ENCODE measurements at regions not wholly inside any gene's neighbourhood (a gene's known extent, or its start where the extent isn't known, plus 50 kb on each side); places are given as distances from the start of the nearest gene placed in this dataset.
"Not testable (repeated sequence)": the region's sequence is repeated elsewhere in the genome, so short reads cannot be mapped to it uniquely, and the experiment has no call there.

DNA sequence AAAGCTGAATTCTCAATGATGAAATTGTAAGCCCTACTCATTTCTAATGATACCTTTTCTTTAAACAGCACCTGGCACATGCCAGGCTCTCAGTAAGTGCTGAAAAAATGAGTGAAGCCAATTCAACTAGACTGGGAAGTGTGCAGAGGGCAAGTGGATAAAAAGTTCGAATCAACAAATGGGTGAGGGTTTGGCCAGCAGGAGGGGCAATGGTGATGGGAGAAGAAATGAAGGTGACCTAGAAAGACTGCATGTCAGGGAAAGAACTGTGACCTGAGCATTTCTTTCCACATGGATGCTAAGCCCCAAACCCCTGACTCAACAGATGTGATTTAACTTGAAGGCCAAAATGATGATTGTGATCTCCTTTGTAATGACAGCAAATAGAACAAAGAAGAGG is 54.6 kb downstream of the DKK1 start:
- no peak overlapping the region for H3K4me3 ChIP-seq (ENCODE audit: low read depth, low read length)
- ATAC-seq (ENCODE audit: low read depth in 2 of 2) (no peak), DNase-seq (no peak)
- H3K27ac ChIP-seq (ENCODE audit: insufficient read depth, low read length, poor library complexity, severe bottlenecking), result no peak overlapping the region
- no peaks in the 10 kb centered on the region for H3K27me3 ChIP-seq (ENCODE audit: control insufficient read depth, insufficient read depth, low read length)
- no peaks in the 10 kb centered on the region for H3K4me1 ChIP-seq (ENCODE audit: control insufficient read depth, insufficient read depth, low read length, poor library complexity, severe bottlenecking)
- H3K36me3 Mint-ChIP-seq, result no peaks in the 10 kb centered on the region
- peaks cover 0 to 18% (median 11%) of the 10 kb centered on the region in 7 donors for H3K9me3 Mint-ChIP-seq
- H3K27ac Mint-ChIP-seq, result no peak overlapping the region
- H3K27me3 Mint-ChIP-seq, result no peaks in the 10 kb centered on the region
- H3K4me3 Mint-ChIP-seq, result no peak overlapping the region
- no peaks in the 10 kb centered on the region for H3K36me3 ChIP-seq (ENCODE audit: control insufficient read depth, insufficient read depth, low read length)
- no peaks in the 10 kb centered on the region for H3K4me1 Mint-ChIP-seq
- H3K9me3 ChIP-seq (ENCODE audit: control insufficient read depth in 2 of 2, low read length in 2 of 2), result no peaks in the 10 kb centered on the region

DNA sequence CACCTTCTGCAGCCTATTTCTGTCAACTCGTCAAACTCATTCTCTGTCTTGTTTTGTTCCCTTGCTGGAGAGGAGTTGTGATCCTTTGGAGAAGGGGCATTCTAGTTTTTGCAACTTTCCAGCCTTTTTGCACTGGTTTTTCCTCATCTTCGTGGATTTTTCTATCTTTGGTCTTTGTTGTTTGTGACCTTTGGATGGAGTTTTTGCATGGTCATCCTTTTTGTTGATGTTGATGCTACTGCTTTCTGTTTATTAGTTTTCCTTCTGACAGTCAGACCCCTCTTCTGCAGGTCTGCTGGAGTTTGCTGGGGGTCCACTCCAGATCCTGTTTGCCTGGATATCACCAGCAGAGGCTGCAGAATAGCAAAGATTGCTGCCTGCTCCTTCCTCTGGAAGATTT is 60.1 kb downstream of the DKK1 start:
- not testable (repeated sequence) for DNase-seq; H3K27me3 ChIP-seq (ENCODE audit: control insufficient read depth, insufficient read depth, low read length); H3K4me1 Mint-ChIP-seq; H3K27ac Mint-ChIP-seq; H3K27me3 Mint-ChIP-seq; H3K4me3 ChIP-seq (ENCODE audit: low read depth, low read length); H3K36me3 ChIP-seq (ENCODE audit: control insufficient read depth, insufficient read depth, low read length); H3K4me1 ChIP-seq (ENCODE audit: control insufficient read depth, insufficient read depth, low read length, poor library complexity, severe bottlenecking); H3K36me3 Mint-ChIP-seq; H3K4me3 Mint-ChIP-seq; H3K27ac ChIP-seq (ENCODE audit: insufficient read depth, low read length, poor library complexity, severe bottlenecking); ATAC-seq (ENCODE audit: low read depth in 2 of 2); H3K9me3 ChIP-seq (ENCODE audit: control insufficient read depth in 2 of 2, low read length in 2 of 2)
- peaks cover 0 to 19% (median 11%) of the 10 kb centered on the region in 7 donors for H3K9me3 Mint-ChIP-seq

DNA sequence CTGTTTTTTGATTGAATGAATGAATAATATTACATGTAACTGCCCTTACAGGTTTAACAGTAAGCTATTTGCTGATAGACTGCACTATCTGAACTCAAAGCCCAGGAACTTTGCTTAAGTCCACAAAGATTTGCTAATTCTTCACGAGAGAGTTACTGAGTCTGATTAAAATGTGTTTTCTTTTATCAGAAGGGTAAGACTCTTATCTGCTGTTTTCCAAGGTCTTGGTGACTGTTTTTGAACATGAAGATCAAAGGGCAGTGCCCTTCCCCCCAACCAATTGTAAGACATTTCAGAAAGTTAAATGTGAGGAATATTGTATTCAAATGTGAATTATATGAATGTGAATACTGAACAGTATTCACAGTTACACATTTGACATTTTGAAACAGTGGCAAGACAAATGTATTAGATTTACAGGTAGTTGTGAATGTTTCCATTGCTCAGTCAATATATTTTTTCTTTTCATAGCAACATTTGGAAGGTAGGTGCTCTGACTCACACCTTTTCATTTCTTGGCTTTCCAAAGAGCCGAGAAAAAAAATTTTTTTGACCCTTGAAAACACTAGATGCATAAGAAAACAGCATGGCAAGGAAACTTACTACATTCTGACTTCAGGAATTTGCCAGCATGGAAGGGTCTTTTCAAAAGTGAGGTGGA is 62.7 kb downstream of the DKK1 start:
- Mint-ChIP-seq H3K27ac (no peak overlapping the region), H3K4me3 (no peak overlapping the region), H3K36me3 (no peaks in the 10 kb centered on the region), H3K4me1 (no peaks in the 10 kb centered on the region), H3K27me3 (no peaks in the 10 kb centered on the region), H3K9me3 (peaks cover 0 to 21% (median 12%) of the 10 kb centered on the region in 7 donors)
- DNase-seq (no peak), ATAC-seq (ENCODE audit: low read depth in 2 of 2) (no peak)
- Histone ChIP-seq H3K27ac (ENCODE audit: insufficient read depth, low read length, poor library complexity, severe bottlenecking) (no peak overlapping the region), H3K27me3 (ENCODE audit: control insufficient read depth, insufficient read depth, low read length) (no peaks in the 10 kb centered on the region), H3K36me3 (ENCODE audit: control insufficient read depth, insufficient read depth, low read length) (no peaks in the 10 kb centered on the region), H3K4me3 (ENCODE audit: low read depth, low read length) (no peak overlapping the region), H3K9me3 (ENCODE audit: control insufficient read depth in 2 of 2, low read length in 2 of 2) (no peaks in the 10 kb centered on the region), H3K4me1 (ENCODE audit: control insufficient read depth, insufficient read depth, low read length, poor library complexity, severe bottlenecking) (no peaks in the 10 kb centered on the region)

DNA sequence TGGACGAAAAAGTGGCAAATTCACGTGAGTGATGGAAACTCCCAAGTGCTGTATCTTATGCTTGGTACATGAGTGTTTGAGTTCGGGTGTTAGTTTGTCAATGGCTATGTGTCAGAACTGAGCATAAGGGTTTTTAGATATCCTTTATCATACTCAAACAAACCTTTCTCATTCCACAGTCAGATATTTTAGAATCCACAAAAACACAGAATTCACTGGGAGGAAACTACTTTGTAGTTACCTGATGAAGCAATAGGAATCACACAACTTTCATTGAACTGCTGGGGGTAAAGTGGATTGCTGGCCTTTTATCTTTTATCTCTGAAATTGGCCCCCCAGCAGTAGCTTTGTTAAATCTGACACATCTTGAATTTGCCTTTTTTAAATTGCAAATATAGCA is 64.0 kb downstream of the DKK1 start:
- no peaks in the 10 kb centered on the region for H3K27me3 ChIP-seq (ENCODE audit: control insufficient read depth, insufficient read depth, low read length)
- Mint-ChIP-seq H3K27ac (no peak overlapping the region), H3K36me3 (no peaks in the 10 kb centered on the region), H3K4me1 (no peaks in the 10 kb centered on the region), H3K27me3 (no peaks in the 10 kb centered on the region), H3K4me3 (no peak overlapping the region), H3K9me3 (peaks cover 0 to 21% (median 5%) of the 10 kb centered on the region in 7 donors)
- ATAC-seq (ENCODE audit: low read depth in 2 of 2) (no peak), DNase-seq (no peak)
- H3K27ac ChIP-seq (ENCODE audit: insufficient read depth, low read length, poor library complexity, severe bottlenecking), result no peak overlapping the region
- H3K9me3 ChIP-seq (ENCODE audit: control insufficient read depth in 2 of 2, low read length in 2 of 2), result no peaks in the 10 kb centered on the region
- H3K4me3 ChIP-seq (ENCODE audit: low read depth, low read length), result no peak overlapping the region
- H3K36me3 ChIP-seq (ENCODE audit: control insufficient read depth, insufficient read depth, low read length), result no peaks in the 10 kb centered on the region
- H3K4me1 ChIP-seq (ENCODE audit: control insufficient read depth, insufficient read depth, low read length, poor library complexity, severe bottlenecking), result no peaks in the 10 kb centered on the region

DNA sequence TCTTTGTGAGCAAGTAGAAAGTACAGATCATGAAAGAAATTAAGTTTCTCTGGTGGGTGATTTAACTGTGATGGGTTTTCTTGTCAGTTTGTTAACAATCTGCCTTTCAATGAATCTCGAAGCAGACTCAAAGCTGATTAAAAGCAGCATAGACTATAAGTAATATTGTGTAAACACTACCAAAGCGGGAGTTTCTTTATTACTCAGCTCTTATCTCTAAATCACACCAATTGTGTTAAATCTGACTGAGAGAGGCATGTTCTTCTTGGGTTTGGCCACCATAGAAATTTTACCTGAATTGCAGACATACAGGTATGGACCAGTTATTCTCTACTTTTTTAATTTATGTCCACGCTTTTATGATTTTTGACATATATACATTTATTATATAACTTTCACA is 65.2 kb downstream of the DKK1 start:
- no peaks in the 10 kb centered on the region for H3K36me3 ChIP-seq (ENCODE audit: control insufficient read depth, insufficient read depth, low read length)
- Mint-ChIP-seq H3K27me3 (no peaks in the 10 kb centered on the region), H3K27ac (no peak overlapping the region), H3K36me3 (no peaks in the 10 kb centered on the region), H3K9me3 (peaks cover 0 to 22% (median 5%) of the 10 kb centered on the region in 7 donors), H3K4me3 (no peak overlapping the region), H3K4me1 (no peaks in the 10 kb centered on the region)
- H3K27me3 ChIP-seq (ENCODE audit: control insufficient read depth, insufficient read depth, low read length), result no peaks in the 10 kb centered on the region
- H3K4me3 ChIP-seq (ENCODE audit: low read depth, low read length), result no peak overlapping the region
- no peaks in the 10 kb centered on the region for H3K9me3 ChIP-seq (ENCODE audit: control insufficient read depth in 2 of 2, low read length in 2 of 2)
- DNase-seq, result no peak
- no peaks in the 10 kb centered on the region for H3K4me1 ChIP-seq (ENCODE audit: control insufficient read depth, insufficient read depth, low read length, poor library complexity, severe bottlenecking)
- H3K27ac ChIP-seq (ENCODE audit: insufficient read depth, low read length, poor library complexity, severe bottlenecking), result no peak overlapping the region
- no peak for ATAC-seq (ENCODE audit: low read depth in 2 of 2)

DNA sequence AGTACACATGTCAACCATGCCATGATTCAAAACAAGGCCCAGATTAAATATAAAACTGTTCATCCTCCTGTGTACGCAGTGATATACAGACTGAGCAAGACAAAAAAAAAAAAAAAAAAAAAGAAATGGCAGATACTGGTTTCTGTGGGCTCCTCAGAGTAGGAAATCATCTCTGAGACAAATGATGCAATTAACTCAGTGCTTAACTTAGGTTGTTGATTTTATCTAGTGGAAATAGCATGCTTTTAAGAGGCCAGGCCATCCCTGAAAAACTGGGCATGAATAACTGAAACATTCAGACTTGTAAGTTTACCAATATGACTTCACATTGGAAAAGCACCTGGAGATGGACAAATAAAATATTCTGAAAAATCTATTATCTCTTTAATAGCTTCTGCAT is 69.0 kb downstream of the DKK1 start:
- no peaks in the 10 kb centered on the region for H3K36me3 ChIP-seq (ENCODE audit: control insufficient read depth, insufficient read depth, low read length)
- no peaks in the 10 kb centered on the region for H3K27me3 Mint-ChIP-seq
- peaks cover 0 to 14% (median 2%) of the 10 kb centered on the region in 7 donors for H3K9me3 Mint-ChIP-seq
- no peaks in the 10 kb centered on the region for H3K4me1 Mint-ChIP-seq
- H3K36me3 Mint-ChIP-seq, result no peaks in the 10 kb centered on the region
- no peaks in the 10 kb centered on the region for H3K27me3 ChIP-seq (ENCODE audit: control insufficient read depth, insufficient read depth, low read length)
- no peaks in the 10 kb centered on the region for H3K4me1 ChIP-seq (ENCODE audit: control insufficient read depth, insufficient read depth, low read length, poor library complexity, severe bottlenecking)
- DNase-seq, result no peak
- H3K27ac ChIP-seq (ENCODE audit: insufficient read depth, low read length, poor library complexity, severe bottlenecking), result no peak overlapping the region
- ATAC-seq (ENCODE audit: low read depth in 2 of 2), result no peak
- H3K4me3 ChIP-seq (ENCODE audit: low read depth, low read length), result no peak overlapping the region
- no peak overlapping the region for H3K4me3 Mint-ChIP-seq
- no peaks in the 10 kb centered on the region for H3K9me3 ChIP-seq (ENCODE audit: control insufficient read depth in 2 of 2, low read length in 2 of 2)
- no peak overlapping the region for H3K27ac Mint-ChIP-seq

DNA sequence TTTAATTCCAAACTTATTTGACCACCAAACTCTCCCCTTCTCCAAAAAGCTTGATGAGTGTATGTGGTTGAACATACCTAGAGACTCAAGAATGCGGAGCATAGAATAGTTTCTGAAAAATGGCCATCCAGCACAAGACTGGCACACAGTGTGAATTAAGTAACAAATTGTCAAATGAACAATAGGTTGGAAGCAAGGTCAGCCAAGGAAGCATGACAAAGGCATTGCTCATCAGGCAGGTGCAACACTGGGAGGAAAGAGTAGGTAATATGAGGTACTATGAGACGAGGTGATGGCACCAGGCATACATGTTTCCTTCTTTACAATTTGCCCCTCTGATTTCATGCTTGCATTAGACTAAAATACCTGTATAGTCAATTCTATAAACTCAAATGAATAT is 73.7 kb downstream of the DKK1 start:
- no peak overlapping the region for H3K27ac Mint-ChIP-seq
- Histone ChIP-seq H3K4me3 (ENCODE audit: low read depth, low read length) (no peak overlapping the region), H3K9me3 (ENCODE audit: control insufficient read depth in 2 of 2, low read length in 2 of 2) (no peaks in the 10 kb centered on the region), H3K4me1 (ENCODE audit: control insufficient read depth, insufficient read depth, low read length, poor library complexity, severe bottlenecking) (no peaks in the 10 kb centered on the region), H3K27ac (ENCODE audit: insufficient read depth, low read length, poor library complexity, severe bottlenecking) (no peak overlapping the region), H3K27me3 (ENCODE audit: control insufficient read depth, insufficient read depth, low read length) (no peaks in the 10 kb centered on the region), H3K36me3 (ENCODE audit: control insufficient read depth, insufficient read depth, low read length) (no peaks in the 10 kb centered on the region)
- no peaks in the 10 kb centered on the region for H3K27me3 Mint-ChIP-seq
- no peaks in the 10 kb centered on the region for H3K36me3 Mint-ChIP-seq
- DNase-seq, result no peak
- H3K4me3 Mint-ChIP-seq, result no peak overlapping the region
- H3K9me3 Mint-ChIP-seq, result peaks cover 0 to 9% (median 3%) of the 10 kb centered on the region in 7 donors
- no peak for ATAC-seq (ENCODE audit: low read depth in 2 of 2)
- no peaks in the 10 kb centered on the region for H3K4me1 Mint-ChIP-seq

DNA sequence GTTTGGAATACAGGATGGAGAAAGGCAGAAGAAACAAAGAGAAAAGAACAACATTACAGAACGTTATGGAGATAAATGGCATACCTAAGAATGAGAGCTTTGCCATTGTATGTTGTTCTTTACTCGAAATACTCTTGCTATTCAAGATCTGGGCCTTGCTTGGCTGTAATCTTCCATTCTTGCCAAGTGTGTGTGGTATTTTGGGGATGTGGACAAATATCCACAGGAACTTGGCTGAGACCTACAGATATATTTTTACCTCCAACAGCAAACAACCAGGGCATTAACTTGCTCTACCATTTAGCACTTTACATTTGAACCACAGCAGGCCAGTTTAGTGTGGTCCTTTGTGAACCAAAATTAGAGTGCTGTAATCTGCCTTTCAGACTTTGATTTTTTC is 76.3 kb downstream of the DKK1 start:
- no peak overlapping the region for H3K4me3 ChIP-seq (ENCODE audit: low read depth, low read length)
- no peaks in the 10 kb centered on the region for H3K4me1 Mint-ChIP-seq
- no peaks in the 10 kb centered on the region for H3K27me3 ChIP-seq (ENCODE audit: control insufficient read depth, insufficient read depth, low read length)
- peaks cover 0 to 13% (median 5%) of the 10 kb centered on the region in 7 donors for H3K9me3 Mint-ChIP-seq
- H3K4me1 ChIP-seq (ENCODE audit: control insufficient read depth, insufficient read depth, low read length, poor library complexity, severe bottlenecking), result no peaks in the 10 kb centered on the region
- no peak overlapping the region for H3K4me3 Mint-ChIP-seq
- H3K27ac Mint-ChIP-seq, result no peak overlapping the region
- no peak for ATAC-seq (ENCODE audit: low read depth in 2 of 2)
- no peak overlapping the region for H3K27ac ChIP-seq (ENCODE audit: insufficient read depth, low read length, poor library complexity, severe bottlenecking)
- H3K36me3 ChIP-seq (ENCODE audit: control insufficient read depth, insufficient read depth, low read length), result no peaks in the 10 kb centered on the region
- H3K27me3 Mint-ChIP-seq, result no peaks in the 10 kb centered on the region
- no peak for DNase-seq
- no peaks in the 10 kb centered on the region for H3K9me3 ChIP-seq (ENCODE audit: control insufficient read depth in 2 of 2, low read length in 2 of 2)
- H3K36me3 Mint-ChIP-seq, result no peaks in the 10 kb centered on the region

Data from CD4-positive, CD25-positive, alpha-beta regulatory T cell (primary cell).